ENCODE measurements at regions not wholly inside any gene's neighbourhood (a gene's known extent, or its start where the extent isn't known, plus 50 kb on each side); places are given as distances from the start of the nearest gene placed in this dataset.
"Not testable (repeated sequence)": the region's sequence is repeated elsewhere in the genome, so short reads cannot be mapped to it uniquely, and the experiment has no call there.

GRCh38 chr9:22855980-22856379, 409.4 kb downstream of the DMRTA1 start:
- DNase-seq, result no peak

GRCh38 chr9:22857316-22857715, 410.7 kb downstream of the DMRTA1 start:
- no peak for DNase-seq

GRCh38 chr9:22863106-22863505, 416.5 kb downstream of the DMRTA1 start:
- no peak for DNase-seq

GRCh38 chr9:22863736-22864135, 417.1 kb downstream of the DMRTA1 start:
- DNase-seq, result no peak

- no peak for DNase-seq
Measured at GRCh38 chr9:22893196-22893843, 446.7 kb downstream of the DMRTA1 start.

- no peak for DNase-seq
Measured at GRCh38 chr9:22898591-22898990, 452.0 kb downstream of the DMRTA1 start.

- DNase-seq, result no peak
Measured at GRCh38 chr9:22911632-22912031, 465.0 kb downstream of the DMRTA1 start.

- DNase-seq, result no peak
Measured at GRCh38 chr9:22913026-22913425, 466.4 kb downstream of the DMRTA1 start.

GRCh38 chr9:22913518-22913917, 466.9 kb downstream of the DMRTA1 start:
- DNase-seq, result no peak

GRCh38 chr9:22916148-22916547, 469.5 kb downstream of the DMRTA1 start:
- DNase-seq, result no peak

- no peak for DNase-seq
Measured at GRCh38 chr9:22919423-22919822, 472.8 kb downstream of the DMRTA1 start.

- DNase-seq, result no peak
Measured at GRCh38 chr9:22921742-22922141, 475.1 kb downstream of the DMRTA1 start.

GRCh38 chr9:22922222-22922621, 475.6 kb downstream of the DMRTA1 start:
- no peak for DNase-seq

- no peak for DNase-seq
Measured at GRCh38 chr9:22954550-22954949, 507.9 kb downstream of the DMRTA1 start.

- DNase-seq, result no peak
Measured at GRCh38 chr9:22954964-22955363, 508.3 kb downstream of the DMRTA1 start.

- DNase-seq, result no peak
Measured at GRCh38 chr9:22969350-22969979, 522.8 kb downstream of the DMRTA1 start.

- no peak for DNase-seq
Measured at GRCh38 chr9:22970434-22970975, 523.9 kb downstream of the DMRTA1 start.

- DNase-seq, result no peak
Measured at GRCh38 chr9:22975951-22976350, 529.3 kb downstream of the DMRTA1 start.

GRCh38 chr9:22976454-22976853, 529.8 kb downstream of the DMRTA1 start:
- DNase-seq, result no peak

- not testable (repeated sequence) for DNase-seq
Measured at GRCh38 chr9:22980429-22980828, 533.8 kb downstream of the DMRTA1 start.

- DNase-seq, result no peak
Measured at GRCh38 chr9:22986556-22986955, 539.9 kb downstream of the DMRTA1 start.

GRCh38 chr9:22990349-22990748, 543.7 kb downstream of the DMRTA1 start:
- DNase-seq, result no peak

- no peak for DNase-seq
Measured at GRCh38 chr9:22992780-22993179, 546.2 kb downstream of the DMRTA1 start.

GRCh38 chr9:22997923-22998322, 551.3 kb downstream of the DMRTA1 start:
- DNase-seq, result no peak

- no peak for DNase-seq
Measured at GRCh38 chr9:23005156-23005555, 558.5 kb downstream of the DMRTA1 start.
